SJCRH30 (cell line): ENCODE measurements at regions not wholly inside any gene's neighbourhood (a gene's known extent, or its start where the extent isn't known, plus 50 kb on each side); places are given as distances from the start of the nearest gene placed in this dataset.

Source experiments
- DNase-seq, 2 experiments: peaks; one replicate each; pipeline ENCODE4 v3.0.0-alpha.2; 2015 to 2020
- H3K27ac ChIP-seq: fragments of 250-450 bp; sonication (Bioruptor Pico); 2 replicates; pipeline ENCODE4 v1.5.1; 2020; ENCODE audit warnings: mild to moderate bottlenecking, moderate library complexity
- H3K27me3 ChIP-seq: fragments of 250-450 bp; sonication (Bioruptor Pico); 2 replicates; pipeline ENCODE4 v1.5.1; 2020; ENCODE audit warnings: mild to moderate bottlenecking, moderate library complexity
- H3K36me3 ChIP-seq: fragments of 250-450 bp; sonication (Bioruptor Pico); 2 replicates; pipeline ENCODE4 v1.5.1; 2020; ENCODE audit warnings: mild to moderate bottlenecking, moderate library complexity
- H3K4me1 ChIP-seq: fragments of 250-450 bp; sonication (Bioruptor Pico); 2 replicates; pipeline ENCODE4 v1.5.1; 2020; ENCODE audit warnings: mild to moderate bottlenecking, moderate library complexity
- H3K4me3 ChIP-seq: fragments of 250-450 bp; sonication (Bioruptor Pico); 2 replicates; pipeline ENCODE4 v1.5.1; 2020; ENCODE audit warnings: mild to moderate bottlenecking, moderate library complexity
- H3K9me3 ChIP-seq: fragments of 250-450 bp; sonication (Bioruptor Pico); replicated peaks from 2 replicates; pipeline ENCODE4 v1.5.1; 2020; ENCODE audit warnings: mild to moderate bottlenecking, moderate library complexity

- Histone ChIP-seq H3K27ac (no peak overlapping the region), H3K4me1 (peaks cover 31% of the 10 kb centered on the region)
- no peak for DNase-seq
These were observed 358.0 kb downstream of the ATP23 start for GRCh38 chr12:58299371-58299770.

GRCh38 chr12:58301038-58301729 is 359.8 kb downstream of the ATP23 start:
- H3K36me3 ChIP-seq, result no peaks in the 10 kb centered on the region
- peak; percentile 66 to 80 for DNase-seq
- no peaks in the 10 kb centered on the region for H3K9me3 ChIP-seq
- H3K4me1 ChIP-seq, result peaks cover 31% of the 10 kb centered on the region
- peaks cover 10% of the 10 kb centered on the region; the same call in 1 of the 2 replicates for H3K27me3 ChIP-seq
- H3K27ac ChIP-seq, result no peak overlapping the region
- H3K4me3 ChIP-seq, result no peak overlapping the region

More at GRCh38 chr12:58299371-58299770, 358.0 kb downstream of the ATP23 start:
- Histone ChIP-seq H3K4me3 (no peak overlapping the region), H3K27me3 (peaks cover 10% of the 10 kb centered on the region; the same call in 1 of the 2 replicates), H3K36me3 (no peaks in the 10 kb centered on the region), H3K9me3 (no peaks in the 10 kb centered on the region)

- peaks cover 3% of the 10 kb centered on the region; the same call in 1 of the 2 replicates for H3K9me3 ChIP-seq
- H3K27me3 ChIP-seq, result peaks cover 10% of the 10 kb centered on the region; the same call in 1 of the 2 replicates
- no peak overlapping the region for H3K27ac ChIP-seq
- peak; percentile 92 to 99 for DNase-seq
- peaks cover 31% of the 10 kb centered on the region for H3K4me1 ChIP-seq
- H3K36me3 ChIP-seq, result no peaks in the 10 kb centered on the region
- no peak overlapping the region for H3K4me3 ChIP-seq
These were observed 360.4 kb downstream of the ATP23 start for GRCh38 chr12:58301730-58302122.

DNA sequence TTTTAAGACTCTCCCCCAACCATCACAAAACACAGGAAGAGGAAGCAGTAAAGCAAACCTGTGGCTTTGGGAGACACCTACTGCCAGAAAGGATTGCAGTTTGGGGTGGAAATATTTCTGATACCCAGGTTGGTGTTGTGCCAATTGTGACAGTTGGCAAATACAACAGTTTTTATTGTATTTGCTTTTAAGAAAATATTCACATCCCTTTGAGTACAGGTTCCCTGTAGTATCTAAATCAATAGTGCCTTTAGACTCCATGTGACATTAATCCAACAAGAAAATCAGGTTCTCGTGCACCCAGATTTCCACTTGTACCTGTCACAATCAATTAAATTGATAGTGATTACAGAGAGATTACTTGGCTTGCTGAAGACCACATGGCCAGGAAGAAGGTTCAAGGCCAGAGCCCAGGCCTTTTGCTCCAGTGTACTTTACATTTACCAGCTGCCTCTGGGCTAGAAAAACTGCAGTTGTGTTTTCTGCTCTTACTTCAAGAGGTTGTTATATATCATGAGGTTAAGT is 361.2 kb downstream of the ATP23 start:
- peaks cover 10% of the 10 kb centered on the region; the same call in 1 of the 2 replicates for H3K27me3 ChIP-seq
- H3K4me3 ChIP-seq, result no peak overlapping the region
- DNase-seq, result peak in 1 of 2 experiments; percentile 80
- peaks cover 11% of the 10 kb centered on the region for H3K9me3 ChIP-seq
- no peaks in the 10 kb centered on the region for H3K36me3 ChIP-seq
- peaks cover 31% of the 10 kb centered on the region for H3K4me1 ChIP-seq
- H3K27ac ChIP-seq, result no peak overlapping the region

GRCh38 chr12:58306266-58307000 is 365.1 kb downstream of the ATP23 start:
- no peaks in the 10 kb centered on the region; the same call in 1 of the 2 replicates for H3K27me3 ChIP-seq
- no peak overlapping the region for H3K4me3 ChIP-seq
- no peak overlapping the region for H3K27ac ChIP-seq
- no peak for DNase-seq
- no peaks in the 10 kb centered on the region for H3K36me3 ChIP-seq
- H3K4me1 ChIP-seq, result peaks cover 36% of the 10 kb centered on the region
- H3K9me3 ChIP-seq, result peaks cover 15% of the 10 kb centered on the region

GRCh38 chr12:58309806-58310205 is 368.4 kb downstream of the ATP23 start:
- H3K4me3 ChIP-seq, result no peak overlapping the region
- H3K27me3 ChIP-seq, result no peaks in the 10 kb centered on the region
- no peaks in the 10 kb centered on the region for H3K36me3 ChIP-seq
- peaks cover 32% of the 10 kb centered on the region for H3K4me1 ChIP-seq
- DNase-seq, result peak; percentile 68 to 72
- H3K27ac ChIP-seq, result peak overlapping the region; percentile 55; the same call in 1 of the 2 replicates
- peaks cover 15% of the 10 kb centered on the region for H3K9me3 ChIP-seq

GRCh38 chr12:58310368-58310767 is 369.0 kb downstream of the ATP23 start:
- peak overlapping the region; percentile 55 for H3K27ac ChIP-seq

GRCh38 chr12:58310809-58311622 is 369.6 kb downstream of the ATP23 start:
- Histone ChIP-seq H3K4me3 (peak overlapping the region; percentile 1), H3K27me3 (peaks cover 3% of the 10 kb centered on the region; the same call in 1 of the 2 replicates), H3K9me3 (peaks cover 15% of the 10 kb centered on the region), H3K36me3 (no peaks in the 10 kb centered on the region), H3K4me1 (peaks cover 32% of the 10 kb centered on the region), H3K27ac (peak overlapping the region; percentile 55)
- peak; percentile 87 to 93 for DNase-seq

More at GRCh38 chr12:58310368-58310767, 369.0 kb downstream of the ATP23 start:
- Histone ChIP-seq H3K27me3 (no peaks in the 10 kb centered on the region), H3K4me1 (peaks cover 32% of the 10 kb centered on the region), H3K4me3 (no peak overlapping the region), H3K36me3 (no peaks in the 10 kb centered on the region), H3K9me3 (peaks cover 15% of the 10 kb centered on the region)
- DNase-seq, result peak; percentile 83 to 91

DNA sequence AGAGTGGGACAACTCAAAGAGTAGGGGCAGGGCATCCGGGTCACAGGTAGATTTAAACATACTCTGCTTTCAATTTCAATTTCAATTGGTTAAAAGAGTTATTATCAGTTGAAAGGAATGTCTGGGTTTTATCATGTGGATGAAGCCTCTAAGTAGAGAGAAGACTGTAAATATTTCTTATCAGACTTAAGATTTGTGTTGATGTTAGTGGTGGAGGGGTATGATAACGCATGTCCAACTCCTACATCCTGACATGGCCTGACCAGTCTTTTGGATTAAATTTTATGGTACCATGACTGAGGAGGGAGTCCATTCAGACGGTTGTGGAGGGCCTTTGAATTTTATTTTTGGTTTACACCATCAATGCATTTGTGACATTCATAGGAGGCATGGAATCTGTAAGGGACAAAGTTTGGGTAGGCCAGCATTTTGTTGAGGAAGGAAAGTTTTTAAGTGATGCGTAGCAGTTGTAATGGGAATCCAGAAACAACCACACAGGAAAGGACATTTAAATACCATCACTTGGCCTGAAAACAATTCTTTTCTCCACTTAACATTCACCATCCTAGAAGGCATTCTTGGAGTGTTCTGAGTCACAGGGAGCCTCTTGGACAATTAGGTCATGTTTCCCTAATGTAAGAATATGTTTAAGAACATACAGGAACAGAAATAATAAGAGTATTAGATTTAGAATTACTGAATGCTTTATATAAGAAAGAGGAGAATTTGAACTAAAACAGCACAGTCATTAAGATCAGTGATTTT is 371.9 kb downstream of the ATP23 start:
- Histone ChIP-seq H3K4me1 (peaks cover 32% of the 10 kb centered on the region), H3K27me3 (peaks cover 19% of the 10 kb centered on the region; the same call in 1 of the 2 replicates), H3K9me3 (0 out of 2 replicates have a peak, but pooled peaks cover 5% of the 10 kb centered on the region), H3K4me3 (no peak overlapping the region), H3K27ac (no peak overlapping the region), H3K36me3 (no peaks in the 10 kb centered on the region)
- DNase-seq, result no peak

DNA sequence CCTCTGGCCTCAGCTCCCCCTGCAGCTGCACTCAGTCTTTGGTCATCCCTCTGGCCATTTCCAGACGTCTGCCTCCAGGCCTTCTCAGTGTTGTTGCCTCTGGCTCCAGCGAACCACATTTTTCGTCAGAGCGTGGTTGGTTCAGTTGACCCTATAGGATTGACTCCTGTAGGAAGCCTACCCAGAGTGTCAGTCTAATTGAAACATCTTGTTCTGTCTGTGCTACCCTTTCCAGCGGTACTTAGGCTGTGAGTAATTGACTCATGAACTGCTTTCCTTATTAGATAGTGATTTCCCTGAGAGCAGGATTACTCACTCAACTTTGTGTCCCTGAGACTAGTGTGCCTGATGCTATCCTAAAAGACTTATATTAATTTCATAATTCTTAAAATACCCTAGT is 373.2 kb downstream of the ATP23 start:
- Histone ChIP-seq H3K9me3 (peaks cover 16% of the 10 kb centered on the region), H3K36me3 (no peaks in the 10 kb centered on the region), H3K4me1 (peaks cover 27% of the 10 kb centered on the region), H3K4me3 (no peak overlapping the region), H3K27me3 (peaks cover 19% of the 10 kb centered on the region; the same call in 1 of the 2 replicates), H3K27ac (no peak overlapping the region)
- DNase-seq, result no peak

DNA sequence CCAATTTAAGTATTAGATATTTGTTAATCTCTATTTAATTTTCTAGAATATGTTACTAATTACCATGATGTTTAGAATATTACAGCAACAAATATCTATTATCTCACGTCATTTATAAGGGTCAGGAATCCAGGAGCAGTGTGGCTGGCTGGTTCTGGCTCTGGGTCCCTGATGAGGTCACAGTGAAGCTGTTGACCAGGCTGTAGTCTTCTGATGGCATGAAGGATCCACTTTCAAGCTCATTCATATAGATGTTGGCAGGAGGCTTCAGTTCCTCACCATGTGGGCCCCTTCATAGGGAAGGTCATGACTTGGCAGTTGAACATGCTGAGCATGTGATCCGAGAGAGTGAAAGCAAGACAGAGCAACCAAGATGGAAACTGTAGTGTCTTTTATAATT is 375.6 kb downstream of the ATP23 start:
- Histone ChIP-seq H3K27ac (no peak overlapping the region), H3K9me3 (peaks cover 20% of the 10 kb centered on the region)
- DNase-seq, result no peak

DNA sequence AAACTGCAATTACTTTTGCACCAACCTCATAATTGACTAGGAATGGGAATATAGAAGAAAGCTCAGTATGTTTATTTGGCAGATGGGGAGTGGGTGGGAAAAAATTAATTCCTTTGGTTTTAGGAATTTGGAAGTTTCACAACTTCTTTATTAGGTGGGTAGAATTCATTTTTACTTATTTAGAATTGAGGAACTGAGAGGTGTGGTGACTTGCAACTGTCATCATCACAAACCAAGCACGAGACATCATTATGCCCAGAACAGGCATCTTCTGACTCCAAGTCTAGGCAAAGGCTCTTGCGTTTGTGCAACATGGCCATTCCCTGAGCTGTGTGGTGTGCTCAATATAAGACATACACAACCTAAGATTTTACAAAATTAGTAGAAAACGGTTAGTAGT is 380.0 kb downstream of the ATP23 start:
- no peak for DNase-seq
- H3K9me3 ChIP-seq, result peaks cover 20% of the 10 kb centered on the region

More for the DNA sequence above, 375.6 kb downstream of the ATP23 start:
- H3K4me3 ChIP-seq, result no peak overlapping the region
- H3K4me1 ChIP-seq, result peaks cover 4% of the 10 kb centered on the region
- H3K36me3 ChIP-seq, result no peaks in the 10 kb centered on the region
- H3K27me3 ChIP-seq, result peaks cover 19% of the 10 kb centered on the region; the same call in 1 of the 2 replicates

DNA sequence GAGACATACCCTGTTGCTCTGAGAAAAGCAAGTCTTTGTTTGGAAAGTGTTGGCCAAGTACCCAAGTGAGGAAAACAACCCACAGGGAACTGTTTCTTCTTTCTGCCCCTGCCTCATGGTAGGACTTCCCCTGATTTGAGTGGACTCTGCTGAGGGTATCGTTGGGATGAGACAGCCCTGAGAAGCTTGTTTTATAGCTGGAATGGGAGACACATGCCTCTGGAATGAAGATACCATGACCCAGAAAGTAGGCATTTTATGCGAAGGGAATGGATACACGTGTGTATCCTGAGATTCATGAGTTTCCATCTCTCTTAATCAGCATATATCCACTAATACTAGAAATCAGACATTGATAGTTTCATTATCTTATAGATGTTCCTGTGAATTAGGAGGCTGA is 382.3 kb downstream of the ATP23 start:
- DNase-seq, result no peak
- no peak overlapping the region for H3K27ac ChIP-seq
- no peak overlapping the region for H3K4me3 ChIP-seq
- H3K36me3 ChIP-seq, result no peaks in the 10 kb centered on the region
- peaks cover 15% of the 10 kb centered on the region for H3K27me3 ChIP-seq
- no peaks in the 10 kb centered on the region for H3K4me1 ChIP-seq
- peaks cover 13% of the 10 kb centered on the region for H3K9me3 ChIP-seq

More for the DNA sequence above, 380.0 kb downstream of the ATP23 start:
- Histone ChIP-seq H3K27ac (no peak overlapping the region), H3K27me3 (peaks cover 23% of the 10 kb centered on the region), H3K36me3 (no peaks in the 10 kb centered on the region), H3K4me3 (no peak overlapping the region), H3K4me1 (no peaks in the 10 kb centered on the region)

- Histone ChIP-seq H3K4me1 (no peaks in the 10 kb centered on the region), H3K4me3 (no peak overlapping the region), H3K27me3 (peaks cover 15% of the 10 kb centered on the region), H3K27ac (no peak overlapping the region), H3K36me3 (no peaks in the 10 kb centered on the region), H3K9me3 (no peaks in the 10 kb centered on the region)
- DNase-seq, result no peak
These were observed 384.2 kb downstream of the ATP23 start for GRCh38 chr12:58325561-58325960.
